ENCODE measurements at regions not wholly inside any gene's neighbourhood (a gene's known extent, or its start where the extent isn't known, plus 50 kb on each side); places are given as distances from the start of the nearest gene placed in this dataset.

DNA sequence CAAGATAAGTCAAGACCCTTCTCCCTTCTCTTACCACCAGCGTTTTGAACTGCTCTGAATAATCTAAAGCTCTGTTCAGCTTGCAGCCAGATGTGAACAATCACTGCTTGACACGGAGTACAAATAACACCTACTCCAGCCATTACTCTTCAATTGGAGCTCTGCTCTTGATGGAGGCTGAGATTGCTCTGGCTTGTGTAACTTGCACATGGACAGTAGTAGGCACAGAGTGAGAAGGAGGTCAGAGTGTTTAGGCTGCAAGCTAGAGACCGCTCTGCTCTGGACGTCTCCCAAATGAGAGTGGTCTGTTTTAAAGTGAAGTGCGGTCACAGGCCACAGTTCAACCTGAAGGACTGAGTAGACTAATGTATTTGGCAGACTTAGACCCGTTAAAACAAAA, 158.3 kb downstream of the HDGFL1 start:
- no peak for TF ChIP-seq CTCF (IDR thresholded peaks at IDR 0.05; ENCODE audit: low read depth, low read length)
- TF ChIP-seq EZH2phosphoT487 (IDR thresholded peaks at IDR 0.05; ENCODE audit: low read depth), result no peak

Data from OCI-LY3 (cell line).